Body of pancreas (tissue), 4 donors: ENCODE measurements at regions not wholly inside any gene's neighbourhood (a gene's known extent, or its start where the extent isn't known, plus 50 kb on each side); places are given as distances from the start of the nearest gene placed in this dataset.
A peak's percentile ranks its signal among the peaks of the same experiment; 100 is the strongest.

ENCODE experiments used
- ATAC-seq: fragments of 150-250 bp; one replicate; pipeline ENCODE4 v1.9.1; 2016
- DNase-seq, 4 donors: peaks; one replicate each; pipeline ENCODE4 v3.0.0-alpha.2; 2019
- H3K27ac ChIP-seq, 4 donors: fragments of 200-600 bp; sonication (generic); 1 replicate in 3 of 4; 2 replicates in 1 of 4; pipeline versions ENCODE4 v1.5.1 to v1.6.1; 2016 to 2019; ENCODE audit warnings: mild to moderate bottlenecking in 1 of 4, mixed read lengths in 1 of 4, moderate library complexity in 1 of 4
- H3K27me3 ChIP-seq, 2 donors: fragments of 200-600 bp; sonication (generic); one replicate each; pipeline ENCODE4 v1.6.0; 2016; ENCODE audit warnings: mild to moderate bottlenecking in 1 of 2
- H3K36me3 ChIP-seq, 2 donors: fragments of 200-600 bp; sonication (generic); replicated peaks in 1 of 2; 2 replicates each; pipeline ENCODE4 v1.5.1; 2016; ENCODE audit warnings: low read depth in 2 of 2; ENCODE audit not compliant: insufficient read depth in 1 of 2
- H3K4me1 ChIP-seq: fragments of 200-600 bp; sonication (generic); one replicate; pipeline ENCODE4 v1.6.0; 2016
- H3K4me3 ChIP-seq, 2 donors: fragments of 200-600 bp; sonication (generic); 1 replicate in 1 of 2; 2 replicates in 1 of 2; pipeline ENCODE4 v1.5.1; 2016 to 2019
- H3K9me3 ChIP-seq, 3 donors: fragments of 200-600 bp; sonication (generic); 1 replicate in 2 of 3; 2 replicates in 1 of 3; pipeline ENCODE4 v1.5.1; 2016
- CTCF ChIP-seq, 7 experiments: fragments of 450-650 bp in 4 of 7; fragments of 200-600 bp in 3 of 7; sonication (generic) in 3 of 7; IDR thresholded peaks; one replicate each; pipeline ENCODE4 v1.5.1; 2016 to 2019; ENCODE audit warnings: antibody characterized with exemption in 7 of 7
- POLR2A ChIP-seq, 3 donors: fragments of 450-650 bp; IDR thresholded peaks; one replicate each; pipeline ENCODE4 v1.6.1; 2016; ENCODE audit warnings: antibody characterized with exemption in 3 of 3, mild to moderate bottlenecking in 2 of 3
- WGBS, 2 donors: methylation state at CpG; one replicate each; pipeline ENCODE4 v1.1.5; 2017; 5-methylcytosine and 5-hydroxymethylcytosine counted together
- intact Hi-C: fragments of 100-400 bp; cut with DNase I; formaldehyde crosslinking; loops from one replicate; pipeline ENCODE4 v1.15.1; 2023

GRCh38 chr1:48109390-48110013, 112.3 kb upstream of the TRABD2B start:
- TF ChIP-seq CTCF (IDR thresholded peaks at IDR 0.05): peak; percentile 70 to 89 (median 86)
- no peak for TF ChIP-seq POLR2A (IDR thresholded peaks at IDR 0.05)
- no peaks in the 10 kb centered on the region for H3K9me3 ChIP-seq
- intact Hi-C loops: loop anchor here (2.0 kb wide), 1 partner anchor 93 kb away; no protein-coding TSS in a partner anchor
- peak; percentile 18 to 61 (median 36) for DNase-seq
- H3K36me3 ChIP-seq: no peaks in the 10 kb centered on the region
- H3K27me3 ChIP-seq: no peaks in the 10 kb centered on the region
- ATAC-seq: peak; percentile 68
- WGBS, 2 donors: 9 to 12% methylated on average over 6 of the region's 6 CpGs
- no peak overlapping the region for H3K27ac ChIP-seq
- H3K4me1 ChIP-seq: no peaks in the 10 kb centered on the region
- no peak overlapping the region for H3K4me3 ChIP-seq

GRCh38 chr1:48107516-48107915, 110.3 kb upstream of the TRABD2B start:
- Histone ChIP-seq H3K27me3 (no peaks in the 10 kb centered on the region), H3K9me3 (no peaks in the 10 kb centered on the region), H3K27ac (no peak overlapping the region), H3K4me3 (no peak overlapping the region), H3K36me3 (no peaks in the 10 kb centered on the region), H3K4me1 (no peaks in the 10 kb centered on the region)
- DNase-seq (no peak), ATAC-seq (no peak)
- intact Hi-C loops: no loop called here
- WGBS, 2 donors: 47 to 50% methylated on average over 3 of the region's 3 CpGs
- TF ChIP-seq CTCF (IDR thresholded peaks at IDR 0.05) (no peak), POLR2A (IDR thresholded peaks at IDR 0.05) (no peak)

- Histone ChIP-seq H3K9me3 (no peaks in the 10 kb centered on the region), H3K4me3 (no peak overlapping the region), H3K27ac (no peak overlapping the region), H3K27me3 (no peaks in the 10 kb centered on the region), H3K4me1 (no peaks in the 10 kb centered on the region), H3K36me3 (no peaks in the 10 kb centered on the region)
- 86 to 97% methylated on average over 2 of the region's 2 CpGs for WGBS, 2 donors
- intact Hi-C loops: no loop called here
- TF ChIP-seq POLR2A (IDR thresholded peaks at IDR 0.05) (no peak), CTCF (IDR thresholded peaks at IDR 0.05) (no peak)
- ATAC-seq (no peak), DNase-seq (no peak)
Observed at GRCh38 chr1:48106049-48106448, 108.9 kb upstream of the TRABD2B start.

- Histone ChIP-seq H3K4me3 (no peak overlapping the region), H3K27me3 (no peaks in the 10 kb centered on the region), H3K9me3 (no peaks in the 10 kb centered on the region), H3K4me1 (no peaks in the 10 kb centered on the region), H3K36me3 (no peaks in the 10 kb centered on the region), H3K27ac (no peak overlapping the region)
- intact Hi-C loops: no loop called here
- DNase-seq (peak in 1 of 4 donors; percentile 16), ATAC-seq (peak; percentile 45)
- TF ChIP-seq POLR2A (IDR thresholded peaks at IDR 0.05): no peak
- TF ChIP-seq CTCF (IDR thresholded peaks at IDR 0.05): peak in 5 of 7 experiments; percentile 20 to 43 (median 34)
- 61 to 69% methylated on average over 3 of the region's 3 CpGs for WGBS, 2 donors
Observed at GRCh38 chr1:48105165-48105564, 108.0 kb upstream of the TRABD2B start.

DNA sequence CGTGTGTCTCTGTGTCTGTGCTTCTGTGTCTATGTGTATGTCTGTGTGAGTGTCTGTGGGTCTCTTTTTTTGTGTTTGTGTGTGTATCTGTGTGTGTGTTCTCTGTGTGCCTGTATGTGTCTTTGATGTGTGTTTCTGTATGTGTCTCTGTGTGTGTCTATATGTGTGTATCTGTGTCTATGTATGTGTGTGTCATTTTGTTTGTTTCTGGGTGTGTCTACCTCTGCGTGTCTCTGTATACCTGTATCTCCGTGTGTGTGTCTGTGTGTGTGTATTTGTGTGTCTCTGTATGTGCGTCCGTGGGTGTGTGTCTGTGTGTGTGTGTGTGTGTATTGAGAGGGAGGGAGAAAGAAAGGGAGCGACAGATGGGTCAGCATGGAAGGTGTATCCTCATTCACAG, 106.3 kb upstream of the TRABD2B start:
- no peak for TF ChIP-seq POLR2A (IDR thresholded peaks at IDR 0.05)
- no peak for TF ChIP-seq CTCF (IDR thresholded peaks at IDR 0.05)
- Histone ChIP-seq H3K27me3 (no peaks in the 10 kb centered on the region), H3K4me3 (no peak overlapping the region), H3K36me3 (no peaks in the 10 kb centered on the region), H3K9me3 (no peaks in the 10 kb centered on the region), H3K4me1 (peaks cover 6% of the 10 kb centered on the region), H3K27ac (no peak overlapping the region)
- intact Hi-C loops: no loop called here
- DNase-seq: no peak
- ATAC-seq: no peak
- 74 to 79% methylated on average over 6 of the region's 6 CpGs for WGBS, 2 donors
